HG03280 (cell line): ENCODE measurements at regions not wholly inside any gene's neighbourhood (a gene's known extent, or its start where the extent isn't known, plus 50 kb on each side); places are given as distances from the start of the nearest gene placed in this dataset.

ENCODE experiments used
- ATAC-seq: cut with Tn5 transposase; IDR thresholded peaks from one replicate; pipeline ENCODE4 v1.9.1; 2021; ENCODE audit warnings: mild to moderate bottlenecking, moderate library complexity; ENCODE audit not compliant: unreplicated experiment

GRCh38 chr13:78239714-78240113 is 321.1 kb upstream of the EDNRB start:
- ATAC-seq, result no peak

- no peak for ATAC-seq
Measured at GRCh38 chr13:78238911-78239310, 320.3 kb upstream of the EDNRB start.

- no peak for ATAC-seq
Measured at GRCh38 chr13:78228940-78229339, 310.3 kb upstream of the EDNRB start.

- no peak for ATAC-seq
Measured at GRCh38 chr13:78228211-78228610, 309.6 kb upstream of the EDNRB start.

- ATAC-seq, result no peak
Measured at GRCh38 chr13:78227709-78228108, 309.1 kb upstream of the EDNRB start.

GRCh38 chr13:78215458-78216108 is 297.0 kb upstream of the EDNRB start:
- ATAC-seq, result no peak

GRCh38 chr13:78201411-78201810 is 282.8 kb upstream of the EDNRB start:
- no peak for ATAC-seq

- no peak for ATAC-seq
Measured at GRCh38 chr13:78198821-78199220, 280.2 kb upstream of the EDNRB start.

- no peak for ATAC-seq
Measured at GRCh38 chr13:78198419-78198818, 279.8 kb upstream of the EDNRB start.

GRCh38 chr13:78197231-78197630 is 278.6 kb upstream of the EDNRB start:
- no peak for ATAC-seq

- no peak for ATAC-seq
Measured at GRCh38 chr13:78194904-78195639, 276.4 kb upstream of the EDNRB start.

GRCh38 chr13:78193846-78194245 is 275.2 kb upstream of the EDNRB start:
- no peak for ATAC-seq

- no peak for ATAC-seq
Measured at GRCh38 chr13:78192716-78193115, 274.1 kb upstream of the EDNRB start.

- ATAC-seq, result no peak
Measured at GRCh38 chr13:78190296-78190695, 271.7 kb upstream of the EDNRB start.

- ATAC-seq, result no peak
Measured at GRCh38 chr13:78187781-78188180, 269.1 kb upstream of the EDNRB start.

GRCh38 chr13:78185700-78186099 is 267.1 kb upstream of the EDNRB start:
- no peak for ATAC-seq

- no peak for ATAC-seq
Measured at GRCh38 chr13:78183732-78184131, 265.1 kb upstream of the EDNRB start.

GRCh38 chr13:78182813-78183212 is 264.2 kb upstream of the EDNRB start:
- no peak for ATAC-seq

GRCh38 chr13:78177306-78177705 is 258.7 kb upstream of the EDNRB start:
- ATAC-seq, result no peak

GRCh38 chr13:78176880-78177279 is 258.2 kb upstream of the EDNRB start:
- no peak for ATAC-seq

- ATAC-seq, result no peak
Measured at GRCh38 chr13:78169386-78169785, 250.8 kb upstream of the EDNRB start.

- ATAC-seq, result no peak
Measured at GRCh38 chr13:78168981-78169380, 250.3 kb upstream of the EDNRB start.

- ATAC-seq, result no peak
Measured at GRCh38 chr13:78161266-78161665, 242.6 kb upstream of the EDNRB start.
